GM12878 (cell line): ENCODE measurements at regions not wholly inside any gene's neighbourhood (a gene's known extent, or its start where the extent isn't known, plus 50 kb on each side); places are given as distances from the start of the nearest gene placed in this dataset.

Experiments
- CBFB ChIP-seq: IDR thresholded peaks from 2 replicates; pipeline ENCODE4 v1.6.1; 2016; ENCODE audit warnings: antibody characterized with exemption, low read depth
- CHD4 ChIP-seq: fragments of 200-600 bp; sonication (generic); IDR thresholded peaks from 2 replicates; pipeline ENCODE4 v1.6.1; 2016; ENCODE audit warnings: mild to moderate bottlenecking
- CTCF ChIP-seq, 3 experiments: IDR thresholded peaks in 2 of 3; conservative IDR thresholded peaks in 1 of 3; 2 replicates each; pipeline ENCODE4 v1.5.1; 2011; ENCODE audit warnings: low read depth in 3 of 3, low read length in 3 of 3, mild to moderate bottlenecking in 3 of 3, control low read depth in 2 of 3, moderate library complexity in 2 of 3, inconsistent platforms in 1 of 3, mixed read lengths in 1 of 3; ENCODE audit not compliant: control insufficient read depth in 2 of 3, insufficient read depth in 1 of 3; ENCODE audit errors: extremely low read depth in 1 of 3
- EZH2 ChIP-seq: IDR thresholded peaks from 2 replicates; pipeline ENCODE4 v1.6.1; 2012; ENCODE audit warnings: low read depth, mild to moderate bottlenecking, control low read depth, inconsistent platforms, low read length, borderline replicate concordance; ENCODE audit not compliant: control insufficient read depth
- MYB ChIP-seq: fragments of 150-350 bp; IDR thresholded peaks from 2 replicates; pipeline ENCODE4 v1.6.1; 2014; ENCODE audit warnings: mild to moderate bottlenecking, low read depth, low read length, borderline replicate concordance
- POLR2AphosphoS5 ChIP-seq: IDR thresholded peaks from 2 replicates; pipeline ENCODE4 v1.6.1; 2011; ENCODE audit warnings: mild to moderate bottlenecking, low read length, inconsistent platforms
- REST ChIP-seq: IDR thresholded peaks from 2 replicates; pipeline ENCODE4 v1.6.1; 2012; ENCODE audit warnings: mild to moderate bottlenecking, low read depth, low read length
- TF ChIP-seq, protein P1 (sequence below): IDR thresholded peaks from 2 replicates; pipeline ENCODE4 v1.6.1; 2012; ENCODE audit warnings: low read depth, low read length, improper control_type of control experiment

DNA sequence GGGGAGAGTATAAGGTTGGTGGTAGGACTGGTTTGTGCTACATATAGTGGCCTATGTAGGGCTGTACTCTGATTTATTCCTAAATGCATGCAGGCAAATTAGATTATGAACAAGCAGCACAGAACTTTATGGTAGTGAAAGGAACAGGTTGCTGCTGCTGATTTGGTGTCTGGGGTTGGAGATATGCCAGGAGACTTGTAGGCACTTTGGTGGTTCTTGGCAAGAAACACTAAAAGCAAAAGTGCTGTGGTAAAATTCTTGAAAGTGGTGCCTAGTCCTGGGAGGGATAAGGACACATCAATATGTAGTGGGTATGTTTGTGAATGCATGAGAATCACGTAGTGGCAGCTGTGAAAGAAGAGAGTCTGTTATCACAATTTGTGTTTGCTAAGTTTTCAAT is 2126.0 kb downstream of the TP53TG3F start:
- TF ChIP-seq CTCF (IDR thresholded peaks at IDR 0.05 in 2 of 3, conservative IDR thresholded peaks at IDR 0.05 in 1 of 3; ENCODE audit: control insufficient read depth in 2 of 3, extremely low read depth in 1 of 3, insufficient read depth in 1 of 3, low read depth in 3 of 3, low read length in 3 of 3): no peak
- TF ChIP-seq, protein P1, sequence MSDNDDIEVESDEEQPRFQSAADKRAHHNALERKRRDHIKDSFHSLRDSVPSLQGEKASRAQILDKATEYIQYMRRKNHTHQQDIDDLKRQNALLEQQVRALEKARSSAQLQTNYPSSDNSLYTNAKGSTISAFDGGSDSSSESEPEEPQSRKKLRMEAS: no peak
- TF ChIP-seq POLR2AphosphoS5: no peak
- TF ChIP-seq CBFB: no peak
- no peak for TF ChIP-seq EZH2
- no peak for TF ChIP-seq REST
- TF ChIP-seq CHD4: no peak
- TF ChIP-seq MYB: no peak
